GM12878 (cell line): ENCODE measurements at regions not wholly inside any gene's neighbourhood (a gene's known extent, or its start where the extent isn't known, plus 50 kb on each side); places are given as distances from the start of the nearest gene placed in this dataset.

Experiments
- CTCF ChIP-seq, 3 experiments: IDR thresholded peaks in 2 of 3; conservative IDR thresholded peaks in 1 of 3; 2 replicates each; pipeline ENCODE4 v1.5.1; 2011; ENCODE audit warnings: low read depth in 3 of 3, low read length in 3 of 3, mild to moderate bottlenecking in 3 of 3, control low read depth in 2 of 3, moderate library complexity in 2 of 3, inconsistent platforms in 1 of 3, mixed read lengths in 1 of 3; ENCODE audit not compliant: control insufficient read depth in 2 of 3, insufficient read depth in 1 of 3; ENCODE audit errors: extremely low read depth in 1 of 3
- HDAC2 ChIP-seq: fragments of 200-600 bp; sonication (generic); IDR thresholded peaks from 2 replicates; pipeline ENCODE4 v1.6.1; 2017
- REST ChIP-seq: IDR thresholded peaks from 2 replicates; pipeline ENCODE4 v1.6.1; 2012; ENCODE audit warnings: mild to moderate bottlenecking, low read depth, low read length
- SIN3A ChIP-seq: IDR thresholded peaks from 2 replicates; pipeline ENCODE4 v1.6.1; 2012; ENCODE audit warnings: low read depth, low read length, improper control_type of control experiment
- SMARCA5 ChIP-seq: fragments of 450-650 bp; IDR thresholded peaks from 2 replicates; pipeline ENCODE4 v1.6.1; 2017; ENCODE audit warnings: mild to moderate bottlenecking
- ZBTB4 ChIP-seq: fragments of 450-650 bp; formaldehyde crosslinking; IDR thresholded peaks from 2 replicates; pipeline ENCODE4 v1.4.0; 2022; ENCODE audit warnings: mild to moderate bottlenecking, moderate library complexity

- TF ChIP-seq ZBTB4 (CRISPR knock-in tag), result no peak
- no peak for TF ChIP-seq HDAC2
- TF ChIP-seq REST, result no peak
- no peak for TF ChIP-seq CTCF (IDR thresholded peaks at IDR 0.05 in 2 of 3, conservative IDR thresholded peaks at IDR 0.05 in 1 of 3; ENCODE audit: control insufficient read depth in 2 of 3, extremely low read depth in 1 of 3, insufficient read depth in 1 of 3, low read depth in 3 of 3, low read length in 3 of 3)
- TF ChIP-seq SMARCA5, result no peak
- no peak for TF ChIP-seq SIN3A
These were observed 256.6 kb downstream of the BTG1 start for GRCh38 chr12:91889059-91889458.
